Keratinocyte (primary cell): ENCODE measurements at regions not wholly inside any gene's neighbourhood (a gene's known extent, or its start where the extent isn't known, plus 50 kb on each side); places are given as distances from the start of the nearest gene placed in this dataset.

ENCODE experiments used
- EZH2 ChIP-seq: IDR thresholded peaks from one replicate; pipeline ENCODE4 v1.6.1; 2012; ENCODE audit warnings: inconsistent platforms, mild to moderate bottlenecking, low read length, moderate library complexity
- TF ChIP-seq, protein P1 (sequence below), 3 experiments: IDR thresholded peaks in 1 of 3; conservative IDR thresholded peaks in 1 of 3; optimal IDR thresholded peaks in 1 of 3; 2 replicates in 2 of 3; 3 replicates in 1 of 3; pipeline versions ENCODE3 to v1.5.1; 2011; ENCODE audit warnings: low read length in 3 of 3, mild to moderate bottlenecking in 3 of 3, moderate library complexity in 2 of 3, control low read depth in 1 of 3, inconsistent platforms in 1 of 3; ENCODE audit not compliant: insufficient read depth in 2 of 3; ENCODE audit errors: extremely low read depth in 1 of 3

GRCh38 chr12:91562476-91562875, 379.9 kb upstream of the DCN start:
- TF ChIP-seq, protein P1, sequence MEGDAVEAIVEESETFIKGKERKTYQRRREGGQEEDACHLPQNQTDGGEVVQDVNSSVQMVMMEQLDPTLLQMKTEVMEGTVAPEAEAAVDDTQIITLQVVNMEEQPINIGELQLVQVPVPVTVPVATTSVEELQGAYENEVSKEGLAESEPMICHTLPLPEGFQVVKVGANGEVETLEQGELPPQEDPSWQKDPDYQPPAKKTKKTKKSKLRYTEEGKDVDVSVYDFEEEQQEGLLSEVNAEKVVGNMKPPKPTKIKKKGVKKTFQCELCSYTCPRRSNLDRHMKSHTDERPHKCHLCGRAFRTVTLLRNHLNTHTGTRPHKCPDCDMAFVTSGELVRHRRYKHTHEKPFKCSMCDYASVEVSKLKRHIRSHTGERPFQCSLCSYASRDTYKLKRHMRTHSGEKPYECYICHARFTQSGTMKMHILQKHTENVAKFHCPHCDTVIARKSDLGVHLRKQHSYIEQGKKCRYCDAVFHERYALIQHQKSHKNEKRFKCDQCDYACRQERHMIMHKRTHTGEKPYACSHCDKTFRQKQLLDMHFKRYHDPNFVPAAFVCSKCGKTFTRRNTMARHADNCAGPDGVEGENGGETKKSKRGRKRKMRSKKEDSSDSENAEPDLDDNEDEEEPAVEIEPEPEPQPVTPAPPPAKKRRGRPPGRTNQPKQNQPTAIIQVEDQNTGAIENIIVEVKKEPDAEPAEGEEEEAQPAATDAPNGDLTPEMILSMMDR (optimal IDR thresholded peaks at IDR 0.05 in 1 of 3, IDR thresholded peaks at IDR 0.05 in 1 of 3, conservative IDR thresholded peaks at IDR 0.05 in 1 of 3; ENCODE audit: extremely low read depth in 1 of 3, insufficient read depth in 2 of 3, low read length in 3 of 3): no peak
- TF ChIP-seq EZH2: no peak
